AG09319 (cell line): ENCODE measurements at regions not wholly inside any gene's neighbourhood (a gene's known extent, or its start where the extent isn't known, plus 50 kb on each side); places are given as distances from the start of the nearest gene placed in this dataset.

Experiments used
- DNase-seq: peaks from one replicate; pipeline ENCODE4 v3.0.0-alpha.2; 2010; ENCODE audit warnings: low read depth; ENCODE audit errors: extremely low read depth
- CTCF ChIP-seq: IDR thresholded peaks from 2 replicates; pipeline ENCODE4 v1.5.1; 2011; ENCODE audit warnings: low read depth, mild to moderate bottlenecking, inconsistent platforms, low read length, moderate library complexity

DNA sequence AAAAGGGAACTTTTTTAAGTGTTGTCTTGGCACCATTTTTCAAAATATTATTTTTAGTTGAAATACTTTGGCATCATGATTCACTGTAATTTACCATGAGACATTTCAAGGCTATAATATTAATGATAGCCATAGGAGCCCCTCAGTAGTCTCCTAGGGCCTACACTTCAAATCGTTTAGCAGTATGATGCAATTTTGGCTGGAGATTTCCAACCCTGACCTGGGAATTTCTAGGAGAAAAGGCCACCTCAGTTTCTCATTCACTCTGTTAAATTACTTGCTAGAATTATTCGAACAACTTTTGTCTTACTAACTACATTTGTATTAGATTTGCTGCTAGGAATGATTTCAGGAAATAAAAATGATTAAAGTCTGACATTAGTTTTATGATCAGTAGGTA, 1610.9 kb upstream of the RAG2 start:
- no peak for DNase-seq
- TF ChIP-seq CTCF: no peak

- DNase-seq: no peak
- no peak for TF ChIP-seq CTCF
Observed at GRCh38 chr11:38206663-38207062, 1608.6 kb upstream of the RAG2 start.

DNA sequence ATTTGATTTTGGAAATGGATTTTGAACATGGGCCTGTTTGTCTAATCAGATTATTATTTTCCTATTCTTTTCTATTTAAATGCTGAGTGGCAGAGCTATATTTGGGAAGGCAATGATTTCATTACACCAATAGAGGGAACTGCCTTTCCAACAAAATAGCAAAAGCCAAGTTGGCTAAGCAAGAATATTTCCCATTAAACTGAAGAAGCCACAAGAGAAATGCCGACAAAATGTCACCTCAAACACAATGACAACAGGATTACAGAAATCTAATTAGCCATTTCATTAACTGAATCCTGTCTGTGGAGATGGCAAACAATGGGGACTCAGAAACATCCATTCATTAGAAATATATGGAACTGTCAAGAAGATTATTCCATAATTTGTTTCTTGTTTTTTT, 1593.1 kb upstream of the RAG2 start:
- no peak; the same call in 1 of the 2 replicates for TF ChIP-seq CTCF
- DNase-seq: no peak

DNA sequence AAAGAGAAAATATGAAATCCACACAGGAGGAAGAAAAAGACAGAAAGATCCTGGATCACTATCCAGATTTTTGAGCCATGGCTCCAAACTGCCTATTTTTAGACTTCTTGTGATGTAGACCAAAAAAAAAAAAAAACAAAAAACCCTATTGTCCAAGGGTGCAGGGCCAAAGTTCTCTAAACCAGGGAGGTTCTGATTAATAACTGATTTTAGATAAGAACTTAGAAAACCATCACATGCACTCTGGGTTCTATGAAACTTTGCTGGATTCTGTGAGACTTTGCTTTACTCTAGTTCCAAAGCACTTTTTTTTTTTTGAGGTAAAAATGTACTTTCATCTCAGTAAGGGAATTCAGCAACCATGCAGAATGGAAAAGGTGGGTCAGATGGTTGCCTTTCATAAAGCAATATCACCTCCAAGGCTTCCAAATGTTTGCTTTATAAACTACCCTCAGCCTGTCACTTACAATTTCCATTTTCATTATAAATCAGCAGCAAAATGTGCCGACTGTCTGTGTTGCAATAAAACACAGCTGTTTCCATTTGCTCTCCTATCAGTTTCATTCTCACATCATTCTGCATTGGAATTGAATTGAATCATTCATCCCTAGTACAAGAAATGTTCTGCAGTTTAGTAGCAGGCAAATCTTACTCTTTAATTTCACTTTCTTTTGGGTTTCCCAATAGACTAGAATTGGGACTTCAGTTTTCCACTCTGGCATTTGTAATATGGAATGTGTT, 1584.3 kb upstream of the RAG2 start:
- no peak for TF ChIP-seq CTCF
- no peak for DNase-seq

DNA sequence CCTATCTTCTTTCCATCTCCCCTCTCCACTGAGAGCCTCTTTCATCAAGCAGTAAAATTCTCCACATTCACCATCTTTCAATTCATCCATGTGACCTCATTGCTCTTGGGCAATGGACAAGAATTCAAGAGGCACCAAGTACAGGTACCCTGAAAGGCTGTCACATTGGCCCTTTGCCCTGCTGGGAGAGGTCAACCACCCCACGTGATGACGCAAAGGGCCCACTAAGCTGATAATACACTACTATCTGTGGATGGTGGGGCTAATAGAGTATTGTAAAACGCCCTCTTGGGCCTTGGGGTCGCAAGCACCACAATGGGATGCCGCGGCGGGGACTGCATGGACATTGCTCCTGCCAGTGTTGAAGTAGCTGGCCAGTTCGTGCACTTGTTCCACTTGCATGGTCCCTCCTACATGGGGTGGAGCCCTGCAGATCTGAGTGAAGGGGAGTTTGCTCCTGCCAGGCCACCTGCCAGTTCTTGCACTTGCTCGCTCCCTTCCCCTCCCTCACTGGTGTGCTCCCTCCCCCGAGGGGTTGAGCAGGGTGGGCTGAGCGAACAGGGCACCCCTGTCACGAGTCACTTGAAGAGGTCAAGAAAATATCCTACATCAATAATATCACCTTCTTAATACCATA, 1578.8 kb upstream of the RAG2 start:
- no peak for DNase-seq
- no peak for TF ChIP-seq CTCF

- no peak for DNase-seq
- TF ChIP-seq CTCF: no peak
Observed at GRCh38 chr11:38173676-38174075, 1575.6 kb upstream of the RAG2 start.

DNA sequence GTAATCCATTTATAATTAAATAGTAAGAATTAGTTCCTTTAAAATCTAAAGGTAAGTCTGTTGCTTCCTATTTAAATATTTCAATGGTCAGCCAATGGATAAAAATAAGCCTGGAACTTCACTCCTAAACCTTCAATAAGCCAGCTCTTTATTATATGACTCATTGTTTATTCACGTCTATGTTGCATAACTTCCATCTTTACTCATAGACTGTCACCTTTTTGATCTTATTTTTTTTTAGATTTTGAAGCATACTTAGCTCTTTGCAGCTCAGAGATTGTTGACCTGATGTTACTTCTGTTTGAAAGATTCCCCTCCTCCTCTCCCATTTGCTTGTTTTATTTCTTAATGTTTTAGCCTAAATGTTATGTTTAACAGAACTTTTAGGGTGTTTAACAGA, 1571.2 kb upstream of the RAG2 start:
- no peak for TF ChIP-seq CTCF
- DNase-seq: no peak
